Fibroblast of lung (primary cell): ENCODE measurements at regions not wholly inside any gene's neighbourhood (a gene's known extent, or its start where the extent isn't known, plus 50 kb on each side); places are given as distances from the start of the nearest gene placed in this dataset.
"Not testable (repeated sequence)": the region's sequence is repeated elsewhere in the genome, so short reads cannot be mapped to it uniquely, and the experiment has no call there.

Experiments
- EZH2 ChIP-seq: IDR thresholded peaks from 2 replicates; pipeline ENCODE4 v1.5.1; 2012; ENCODE audit warnings: low read length, control low read depth, mild to moderate bottlenecking; ENCODE audit errors: missing control alignments
- TF ChIP-seq, protein P1 (sequence below), 2 donors: IDR thresholded peaks in 1 of 2; conservative IDR thresholded peaks in 1 of 2; 1 replicate in 1 of 2; 2 replicates in 1 of 2; pipeline ENCODE4 v1.5.1; 2011 to 2012; ENCODE audit warnings: low read length in 2 of 2, control low read depth in 1 of 2, inconsistent platforms in 1 of 2, low read depth in 1 of 2, mild to moderate bottlenecking in 1 of 2

DNA sequence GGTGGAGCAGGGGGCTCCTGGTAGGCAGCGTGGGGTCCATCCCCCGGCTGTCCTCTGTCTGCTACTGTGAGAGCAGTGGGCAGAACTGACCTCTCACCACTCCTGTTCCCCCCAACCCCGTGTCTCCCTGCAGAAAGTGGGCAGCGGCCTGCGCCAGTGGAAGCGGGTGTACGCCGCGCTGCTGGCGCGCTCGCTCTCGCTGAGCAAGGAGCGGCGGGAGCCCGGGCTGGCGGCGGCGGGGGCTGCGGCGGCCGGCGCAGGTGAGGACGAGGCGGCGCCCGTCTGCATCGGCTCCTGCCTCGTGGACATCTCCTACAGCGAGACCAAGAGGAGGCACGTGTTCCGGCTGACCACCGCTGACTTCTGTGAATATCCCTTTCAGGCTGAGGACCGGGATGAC is 108.1 kb downstream of the ZNF267 start:
- TF ChIP-seq, protein P1, sequence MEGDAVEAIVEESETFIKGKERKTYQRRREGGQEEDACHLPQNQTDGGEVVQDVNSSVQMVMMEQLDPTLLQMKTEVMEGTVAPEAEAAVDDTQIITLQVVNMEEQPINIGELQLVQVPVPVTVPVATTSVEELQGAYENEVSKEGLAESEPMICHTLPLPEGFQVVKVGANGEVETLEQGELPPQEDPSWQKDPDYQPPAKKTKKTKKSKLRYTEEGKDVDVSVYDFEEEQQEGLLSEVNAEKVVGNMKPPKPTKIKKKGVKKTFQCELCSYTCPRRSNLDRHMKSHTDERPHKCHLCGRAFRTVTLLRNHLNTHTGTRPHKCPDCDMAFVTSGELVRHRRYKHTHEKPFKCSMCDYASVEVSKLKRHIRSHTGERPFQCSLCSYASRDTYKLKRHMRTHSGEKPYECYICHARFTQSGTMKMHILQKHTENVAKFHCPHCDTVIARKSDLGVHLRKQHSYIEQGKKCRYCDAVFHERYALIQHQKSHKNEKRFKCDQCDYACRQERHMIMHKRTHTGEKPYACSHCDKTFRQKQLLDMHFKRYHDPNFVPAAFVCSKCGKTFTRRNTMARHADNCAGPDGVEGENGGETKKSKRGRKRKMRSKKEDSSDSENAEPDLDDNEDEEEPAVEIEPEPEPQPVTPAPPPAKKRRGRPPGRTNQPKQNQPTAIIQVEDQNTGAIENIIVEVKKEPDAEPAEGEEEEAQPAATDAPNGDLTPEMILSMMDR (conservative IDR thresholded peaks at IDR 0.05 in 1 of 2, IDR thresholded peaks at IDR 0.05 in 1 of 2; ENCODE audit: low read depth in 1 of 2, low read length in 2 of 2) = not testable (repeated sequence)
- not testable (repeated sequence) for TF ChIP-seq EZH2
